Stimulated activated CD4-positive, alpha-beta T cell treated with anti-CD3 and anti-CD28 coated beads, Interleukin-12 subunit alpha, Interleukin-12 subunit beta, amount 100 ng/mL, for 24 hours (primary cell): ENCODE measurements at regions not wholly inside any gene's neighbourhood (a gene's known extent, or its start where the extent isn't known, plus 50 kb on each side); places are given as distances from the start of the nearest gene placed in this dataset.
"Not testable (repeated sequence)": the region's sequence is repeated elsewhere in the genome, so short reads cannot be mapped to it uniquely, and the experiment has no call there.

ENCODE experiments used
- DNase-seq, 2 experiments: peaks; one replicate each; pipeline ENCODE4 v3.0.0-alpha.2; 2020; ENCODE audit warnings: low read depth in 2 of 2

GRCh38 chr1:187836557-187836956 is 1007.8 kb downstream of the PLA2G4A start:
- DNase-seq: no peak

GRCh38 chr1:187837787-187838186 is 1009.0 kb downstream of the PLA2G4A start:
- no peak for DNase-seq

- DNase-seq: no peak
These were observed 1009.9 kb downstream of the PLA2G4A start for GRCh38 chr1:187838335-187839293.

GRCh38 chr1:187839873-187840272 is 1011.1 kb downstream of the PLA2G4A start:
- DNase-seq: no peak

GRCh38 chr1:187840557-187840956 is 1011.8 kb downstream of the PLA2G4A start:
- DNase-seq: no peak

GRCh38 chr1:187842406-187843165 is 1013.8 kb downstream of the PLA2G4A start:
- DNase-seq: no peak

- DNase-seq: no peak
These were observed 1015.6 kb downstream of the PLA2G4A start for GRCh38 chr1:187844313-187844712.

GRCh38 chr1:187847531-187847930 is 1018.8 kb downstream of the PLA2G4A start:
- DNase-seq: no peak

- no peak for DNase-seq
These were observed 1019.6 kb downstream of the PLA2G4A start for GRCh38 chr1:187848321-187848720.

GRCh38 chr1:187850146-187850545 is 1021.4 kb downstream of the PLA2G4A start:
- DNase-seq: not testable (repeated sequence)

GRCh38 chr1:187853505-187853904 is 1024.8 kb downstream of the PLA2G4A start:
- DNase-seq: no peak

GRCh38 chr1:187854457-187854856 is 1025.7 kb downstream of the PLA2G4A start:
- no peak for DNase-seq

- no peak for DNase-seq
These were observed 1033.8 kb downstream of the PLA2G4A start for GRCh38 chr1:187862506-187862905.

- no peak for DNase-seq
These were observed 1041.8 kb downstream of the PLA2G4A start for GRCh38 chr1:187870552-187870951.

- no peak for DNase-seq
These were observed 1042.6 kb downstream of the PLA2G4A start for GRCh38 chr1:187871177-187871845.

- DNase-seq: no peak
These were observed 1043.8 kb downstream of the PLA2G4A start for GRCh38 chr1:187872550-187872949.

- DNase-seq: no peak
These were observed 1044.4 kb downstream of the PLA2G4A start for GRCh38 chr1:187873126-187873525.

GRCh38 chr1:187876775-187877174 is 1048.0 kb downstream of the PLA2G4A start:
- no peak for DNase-seq

- DNase-seq: no peak
These were observed 1048.5 kb downstream of the PLA2G4A start for GRCh38 chr1:187877220-187877619.

- DNase-seq: no peak
These were observed 1050.1 kb downstream of the PLA2G4A start for GRCh38 chr1:187878883-187879282.

- no peak for DNase-seq
These were observed 1054.6 kb downstream of the PLA2G4A start for GRCh38 chr1:187883356-187883755.

GRCh38 chr1:187891993-187892682 is 1063.4 kb downstream of the PLA2G4A start:
- no peak for DNase-seq
